ENCODE measurements at regions not wholly inside any gene's neighbourhood (a gene's known extent, or its start where the extent isn't known, plus 50 kb on each side); places are given as distances from the start of the nearest gene placed in this dataset.

DNA sequence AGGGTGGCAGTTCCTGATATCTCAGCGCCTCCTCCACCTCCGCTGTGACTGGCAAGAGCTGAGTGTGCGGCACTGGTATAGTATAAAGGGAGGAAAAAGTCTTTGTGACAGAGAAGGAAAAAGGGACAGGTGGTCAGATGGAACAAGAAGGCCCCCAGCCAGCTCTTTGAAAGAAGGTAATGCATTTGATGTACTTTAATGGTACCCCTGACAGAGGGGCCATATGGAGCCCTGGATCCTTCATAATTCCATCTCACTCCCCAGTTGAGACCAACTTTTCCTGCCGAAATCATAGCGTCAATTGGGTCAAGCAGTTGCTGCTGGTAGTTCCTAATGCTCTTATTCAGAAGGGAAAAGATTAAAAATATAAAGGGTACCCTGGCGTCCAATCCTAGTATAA is 198.2 kb downstream of the ZNF326 start:
- no peak for DNase-seq

DNA sequence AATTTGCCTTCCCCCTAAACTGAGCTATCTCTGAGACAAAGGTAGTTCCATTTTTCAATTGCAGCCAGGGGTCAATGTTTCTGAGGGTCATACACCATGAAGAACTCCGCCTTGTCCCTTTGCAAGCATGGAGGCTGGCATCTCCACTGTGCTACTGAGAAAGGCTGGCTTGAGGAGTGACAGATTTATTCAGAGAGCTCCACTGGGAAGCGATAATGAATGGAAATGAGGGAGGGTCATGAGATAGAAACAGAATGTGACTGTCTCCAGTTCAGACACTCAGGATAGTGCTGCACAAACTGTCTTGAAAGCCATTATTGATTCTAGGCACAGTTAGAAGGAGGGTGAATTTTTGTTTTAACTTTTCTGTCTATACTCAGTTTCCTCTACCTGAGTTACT is 197.5 kb downstream of the ZNF326 start:
- no peak for DNase-seq

DNA sequence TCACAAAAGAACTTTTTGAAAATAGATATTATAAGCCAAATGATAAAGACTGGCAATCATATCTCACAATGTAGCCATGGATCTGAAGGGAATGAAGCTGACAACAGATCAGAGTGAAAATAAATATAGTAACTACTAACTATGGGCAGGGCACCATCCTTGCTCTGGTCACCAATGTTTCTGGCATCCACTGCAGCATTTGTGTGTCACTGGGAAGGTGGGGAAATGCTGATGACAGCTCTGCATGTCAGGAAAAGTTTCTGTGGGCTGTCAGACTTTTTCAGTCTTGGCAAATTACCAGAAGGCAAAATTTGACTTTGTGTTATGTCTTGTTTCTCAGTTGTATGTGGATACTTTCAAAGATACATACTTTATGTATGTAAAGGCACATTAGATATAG is 195.6 kb downstream of the ZNF326 start:
- no peak for DNase-seq

DNA sequence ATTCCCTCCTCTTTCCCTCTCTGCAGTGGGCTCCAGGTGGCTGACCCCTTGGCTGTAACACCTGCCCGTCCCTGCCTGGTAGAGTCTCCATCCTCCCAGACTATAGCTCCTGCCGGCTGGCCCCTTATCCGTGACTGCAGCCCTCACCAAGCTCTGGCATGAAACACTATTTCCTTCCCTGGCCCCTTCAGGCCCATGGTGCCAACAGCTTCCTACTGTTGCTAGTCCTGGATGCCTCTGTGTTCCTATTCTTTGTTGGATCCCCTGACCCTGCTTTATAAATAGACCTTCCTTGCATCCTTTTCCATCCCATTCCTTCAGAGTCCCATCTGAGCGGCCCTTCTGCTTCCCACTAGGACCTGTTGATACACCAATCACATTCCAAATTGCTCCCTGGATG is 195.0 kb downstream of the ZNF326 start:
- no peak for DNase-seq

DNA sequence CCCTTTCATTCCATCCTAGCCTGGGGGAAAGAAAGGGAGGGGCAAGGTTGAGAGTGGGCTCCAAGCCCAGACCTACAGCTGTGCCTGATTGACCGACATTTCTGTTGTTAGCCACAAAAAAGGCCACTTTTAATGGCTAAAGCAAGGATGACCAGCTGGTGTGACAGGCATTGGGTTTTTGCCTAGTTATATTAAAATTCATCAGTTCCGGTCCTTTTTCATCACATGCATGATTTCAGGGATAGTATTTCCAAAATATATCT is 192.3 kb downstream of the ZNF326 start:
- DNase-seq, result peak; percentile 45

DNA sequence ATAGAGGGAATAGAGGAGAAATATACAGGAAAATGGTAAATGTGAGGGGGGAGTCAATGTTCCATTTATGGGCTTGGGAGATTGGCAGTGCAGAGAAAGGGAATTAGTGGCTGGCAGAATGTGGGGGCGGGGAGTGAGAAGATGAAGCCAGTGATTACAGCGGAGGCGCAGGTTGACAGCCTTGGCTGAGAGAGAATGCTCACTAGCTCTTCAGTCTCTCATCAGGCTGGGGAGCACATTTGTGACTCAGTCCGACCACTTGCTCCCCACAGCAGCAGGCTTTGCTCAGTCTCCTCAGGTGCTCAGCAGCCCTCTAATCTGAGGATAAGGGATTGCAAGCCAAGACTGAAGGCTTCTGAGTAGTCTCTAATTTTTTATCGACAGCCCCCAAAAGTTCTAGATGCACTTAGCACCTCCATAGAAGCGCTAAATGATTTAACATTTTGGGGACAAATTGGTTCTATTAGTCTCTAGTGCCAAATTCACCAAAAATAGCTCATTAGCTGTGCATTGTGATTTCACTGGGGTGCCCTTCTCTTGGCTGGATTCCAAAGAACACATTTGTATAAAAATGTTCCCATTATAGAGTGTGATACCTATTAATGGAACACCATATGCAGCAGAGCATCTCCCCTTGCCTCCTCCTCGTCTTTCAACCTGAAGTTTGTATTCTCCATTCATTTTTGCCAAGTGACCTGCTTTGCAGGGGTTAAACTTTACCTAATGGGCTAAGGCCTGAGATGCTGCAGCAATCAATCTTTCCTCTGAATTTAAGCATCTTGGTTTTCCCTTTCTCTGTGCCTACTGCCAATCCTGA is 191.8 kb downstream of the ZNF326 start:
- DNase-seq, result no peak

DNA sequence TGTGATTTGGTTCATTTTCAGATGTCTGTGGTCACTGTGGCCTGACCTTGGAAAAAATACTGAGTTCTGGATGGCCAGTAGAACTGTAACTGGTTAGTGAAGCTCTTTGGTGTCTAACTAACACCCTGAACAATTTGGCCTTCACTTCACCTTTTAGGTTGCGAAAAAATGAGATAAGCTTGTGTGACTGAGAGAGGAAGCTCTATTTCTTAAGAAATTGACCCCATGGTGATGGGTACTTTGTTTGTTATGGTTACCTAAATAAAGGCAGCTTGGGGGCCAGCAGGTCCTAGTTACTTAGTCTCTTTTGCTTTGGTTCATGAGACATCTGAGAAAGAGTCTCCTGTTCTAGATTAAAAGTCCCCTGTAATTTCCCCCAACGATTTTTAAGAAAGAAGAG is 181.6 kb downstream of the ZNF326 start:
- DNase-seq, result no peak

DNA sequence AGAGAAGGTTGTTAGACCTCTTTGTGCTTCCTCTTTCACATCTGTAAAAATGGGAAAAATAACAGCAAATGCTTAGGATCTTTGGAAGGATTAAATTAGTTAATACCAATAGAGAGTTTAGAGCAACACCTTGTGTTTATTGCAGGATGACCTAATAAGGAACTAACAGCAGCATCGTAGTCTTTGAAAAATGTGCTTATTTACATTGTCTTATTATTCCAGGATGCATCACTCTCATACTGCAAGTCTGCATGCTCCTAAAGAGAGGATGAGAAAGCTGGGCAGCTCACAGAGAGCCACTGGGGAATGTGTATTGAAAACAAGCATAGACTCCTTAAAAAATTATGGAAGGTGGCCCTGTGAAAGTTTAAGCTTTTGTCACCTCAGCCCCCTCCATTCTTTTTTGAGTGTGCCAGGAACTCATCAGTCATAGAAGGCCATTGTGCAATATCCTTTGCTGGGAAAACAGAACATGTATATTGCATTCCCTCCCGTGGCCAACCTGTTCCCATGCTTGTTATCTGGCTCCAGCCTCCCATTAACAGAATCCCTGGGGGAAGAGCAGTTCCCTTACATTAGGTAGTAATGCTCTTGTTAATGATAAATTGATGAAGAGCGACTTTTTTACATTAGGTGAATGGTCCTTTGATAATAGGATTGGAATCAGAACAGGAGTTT is 180.7 kb downstream of the ZNF326 start:
- DNase-seq, result no peak

DNA sequence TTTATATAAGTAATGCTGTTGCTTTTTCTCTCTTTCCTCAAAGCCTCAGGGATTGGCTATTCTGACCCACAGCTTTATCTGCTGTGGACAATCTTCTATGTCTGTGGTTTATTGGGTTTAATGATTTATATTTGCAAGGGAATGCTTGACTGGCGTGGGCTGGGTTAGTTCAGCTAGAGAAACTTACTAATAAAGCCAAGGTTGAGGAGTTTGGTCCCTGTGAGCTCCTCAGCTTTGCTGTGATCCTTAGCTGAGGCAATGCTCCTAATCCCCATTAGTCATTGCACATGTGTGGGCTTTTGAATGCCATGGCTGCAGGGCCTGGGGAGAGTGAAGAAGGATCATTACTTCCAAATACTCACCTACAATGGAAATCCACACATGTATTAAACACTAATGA is 179.3 kb downstream of the ZNF326 start:
- DNase-seq, result no peak

DNA sequence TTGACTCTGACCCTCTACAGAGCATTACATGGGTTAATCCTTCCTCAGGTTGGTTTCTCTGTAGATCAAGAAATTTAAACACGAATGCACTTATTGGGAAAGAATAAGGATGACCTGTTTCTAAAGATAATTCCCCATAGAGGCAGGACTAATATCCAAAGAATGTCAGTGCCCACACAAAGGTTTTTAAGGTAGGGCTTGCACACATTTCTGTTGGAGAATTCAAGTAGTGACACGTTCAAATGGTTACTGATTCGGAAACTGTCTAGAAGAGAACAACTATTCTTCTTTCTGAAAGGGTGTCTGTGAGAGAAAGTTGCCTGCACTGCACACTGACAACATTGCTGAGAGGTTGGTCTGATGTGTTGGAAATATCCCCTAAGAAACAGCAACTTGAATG is 167.3 kb downstream of the ZNF326 start:
- DNase-seq, result no peak

DNA sequence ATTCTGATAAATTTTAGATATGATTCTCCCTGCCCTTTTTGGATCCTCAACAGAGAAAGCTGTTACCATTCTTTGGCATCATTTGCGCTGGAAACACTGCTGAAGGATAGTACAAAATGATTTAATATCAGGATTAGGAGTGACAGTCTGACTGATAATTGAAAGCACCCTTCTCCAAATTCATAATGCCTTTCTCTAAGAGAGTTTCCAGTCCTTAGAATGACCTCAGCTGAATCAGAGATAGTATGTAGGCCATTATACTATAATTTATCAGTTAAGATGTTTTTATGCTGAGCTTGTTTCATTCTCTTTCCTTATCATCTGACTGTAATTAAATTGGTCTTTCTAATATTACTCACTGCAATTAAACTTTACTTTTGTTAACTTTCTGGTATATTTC is 166.7 kb downstream of the ZNF326 start:
- no peak for DNase-seq

DNA sequence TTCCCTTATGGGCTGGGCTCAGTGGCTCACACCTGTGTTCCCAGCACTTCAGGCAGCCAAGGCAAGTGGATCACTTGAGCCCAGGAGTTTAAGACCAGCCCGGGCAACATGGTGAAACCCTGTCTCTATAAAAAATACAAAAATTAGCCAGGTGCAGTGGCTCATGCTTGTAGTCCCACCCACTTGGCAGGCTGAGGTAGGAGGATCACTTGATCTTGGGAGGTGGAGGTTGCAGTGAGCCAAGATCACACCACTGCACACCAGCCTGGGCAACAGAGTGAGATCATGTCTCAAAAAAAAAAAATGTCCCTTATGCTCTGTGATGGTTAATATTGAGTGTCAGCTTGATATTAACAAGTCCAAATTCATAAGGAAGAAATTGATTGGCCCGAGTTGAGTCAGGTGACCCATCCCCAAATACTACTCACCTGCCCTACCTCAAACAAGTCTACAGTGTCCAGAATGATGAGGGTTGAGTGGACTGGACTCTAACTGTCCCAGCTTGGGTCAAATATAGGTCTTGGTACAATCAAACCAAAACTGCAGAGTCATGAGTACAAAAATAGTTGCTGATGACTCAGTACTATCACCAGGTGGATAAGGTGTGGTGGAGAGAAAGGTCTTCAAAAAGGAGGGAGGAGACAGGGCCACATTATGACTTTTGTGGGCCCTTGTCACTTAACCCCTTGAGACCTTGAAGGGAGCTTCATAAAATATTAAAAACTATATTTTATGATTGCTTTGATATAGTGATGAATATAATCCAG is 161.0 kb downstream of the ZNF326 start:
- DNase-seq, result no peak

DNA sequence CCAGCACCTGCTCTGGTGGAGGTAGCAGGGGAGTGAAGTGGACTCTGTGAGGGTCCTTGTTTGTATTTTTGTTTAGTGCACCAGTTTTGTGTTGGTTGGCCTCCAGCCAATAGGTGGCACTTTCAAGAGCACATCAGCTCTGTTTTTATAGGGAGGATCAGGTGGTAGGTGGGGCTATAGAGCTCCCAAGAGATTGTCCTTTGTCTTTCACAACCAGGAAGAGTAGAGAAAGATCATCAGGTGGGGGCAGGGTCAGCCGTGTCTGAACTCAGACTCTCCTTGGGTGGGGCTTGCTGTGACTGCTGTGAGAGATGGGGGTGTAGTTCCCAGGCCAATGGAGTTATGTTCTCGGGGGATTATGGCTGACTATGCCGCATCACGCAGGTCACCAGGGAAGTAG is 159.8 kb downstream of the ZNF326 start:
- DNase-seq, result no peak

DNA sequence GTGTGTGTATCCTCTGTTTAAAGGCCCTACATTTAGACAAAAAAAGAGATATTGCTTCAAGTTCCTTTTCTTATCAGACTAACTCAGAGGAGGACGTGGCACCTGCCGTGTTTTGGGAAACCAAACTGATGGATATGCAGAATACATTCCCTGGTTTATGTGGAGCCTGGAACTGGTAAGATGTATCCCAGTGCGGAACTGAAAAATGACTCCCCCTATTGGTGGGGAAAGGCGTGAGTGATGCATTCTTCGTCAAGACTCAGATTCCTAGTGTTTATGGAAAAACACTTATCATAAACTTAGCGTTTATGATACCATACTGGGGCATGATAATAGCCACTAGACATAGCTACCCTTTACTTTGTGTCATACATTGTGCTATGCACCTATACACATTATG is 154.2 kb downstream of the ZNF326 start:
- no peak for DNase-seq

DNA sequence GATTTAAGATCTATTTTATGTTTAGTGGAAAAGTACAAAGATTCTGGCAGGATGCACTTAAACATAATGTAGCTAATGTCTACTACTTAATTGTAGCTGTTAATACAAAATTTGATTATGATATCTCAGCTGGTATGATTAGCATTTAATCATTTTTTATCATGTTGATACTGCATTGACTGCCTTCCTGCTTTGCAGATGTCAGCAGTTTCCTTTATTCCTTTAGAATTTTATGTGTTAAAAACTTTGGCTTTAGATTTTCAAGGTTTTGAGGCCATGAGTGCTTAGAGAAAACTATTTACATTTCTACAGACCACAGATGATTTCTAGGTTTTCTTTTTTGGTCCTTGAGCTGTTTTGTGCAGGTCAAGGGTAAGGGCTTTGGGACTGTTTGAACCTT is 152.2 kb downstream of the ZNF326 start:
- no peak for DNase-seq

DNA sequence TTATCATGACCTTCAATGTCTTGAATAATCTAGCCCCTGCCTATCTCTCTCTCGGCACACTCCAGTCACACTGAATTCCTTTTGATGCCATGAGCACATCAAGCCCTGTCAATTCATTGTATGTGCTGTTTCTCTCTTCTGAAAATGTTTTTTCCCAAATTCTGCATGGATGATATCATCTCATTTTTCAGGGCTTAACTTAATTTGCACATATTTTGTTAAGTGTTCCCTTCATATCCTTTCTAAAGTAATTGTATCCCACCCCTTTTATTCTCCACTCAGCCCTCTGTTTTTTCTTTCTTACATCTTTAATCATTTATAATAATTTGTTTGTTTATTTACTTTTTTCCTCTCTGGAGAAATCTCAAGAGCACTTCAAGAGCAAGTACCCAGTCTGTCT is 149.9 kb downstream of the ZNF326 start:
- no peak for DNase-seq

DNA sequence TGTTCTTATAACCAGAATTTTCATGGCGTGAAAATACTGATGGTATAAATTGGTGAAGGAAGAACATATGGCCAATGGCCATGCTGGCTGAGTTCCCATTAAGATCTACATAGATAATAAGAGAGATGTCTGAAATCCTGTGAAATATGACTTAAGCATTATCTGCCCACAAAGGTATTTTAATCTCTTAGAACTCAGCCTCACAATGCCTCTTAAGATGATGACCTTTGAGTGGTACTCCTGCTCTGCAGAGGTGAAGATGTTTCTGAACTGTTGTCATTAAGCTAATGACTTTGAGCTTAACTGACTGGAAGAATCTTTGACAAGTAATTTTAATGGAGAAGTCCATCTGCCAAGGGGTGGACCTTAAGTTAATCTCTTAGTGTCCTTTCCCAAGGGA is 148.7 kb downstream of the ZNF326 start:
- DNase-seq, result no peak

DNA sequence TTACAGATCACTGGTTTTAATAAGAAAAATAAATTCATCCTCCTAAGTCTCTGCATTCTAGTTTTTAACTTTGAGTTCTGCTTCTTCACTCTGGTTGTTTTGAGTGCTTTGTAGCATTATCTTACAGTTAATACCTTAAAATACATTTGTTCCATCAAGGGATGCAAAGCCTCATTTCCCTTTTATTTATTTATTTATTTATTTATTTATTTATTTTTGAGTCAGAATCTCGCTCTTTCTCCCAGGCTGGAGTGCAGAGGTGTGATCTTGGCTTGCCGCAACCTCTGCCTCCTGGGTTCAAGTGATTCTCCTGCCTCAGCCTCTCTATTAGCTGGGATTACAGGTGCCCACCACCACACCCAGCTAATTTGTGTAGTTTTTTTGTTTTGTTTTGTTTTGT is 147.8 kb downstream of the ZNF326 start:
- DNase-seq, result no peak

DNA sequence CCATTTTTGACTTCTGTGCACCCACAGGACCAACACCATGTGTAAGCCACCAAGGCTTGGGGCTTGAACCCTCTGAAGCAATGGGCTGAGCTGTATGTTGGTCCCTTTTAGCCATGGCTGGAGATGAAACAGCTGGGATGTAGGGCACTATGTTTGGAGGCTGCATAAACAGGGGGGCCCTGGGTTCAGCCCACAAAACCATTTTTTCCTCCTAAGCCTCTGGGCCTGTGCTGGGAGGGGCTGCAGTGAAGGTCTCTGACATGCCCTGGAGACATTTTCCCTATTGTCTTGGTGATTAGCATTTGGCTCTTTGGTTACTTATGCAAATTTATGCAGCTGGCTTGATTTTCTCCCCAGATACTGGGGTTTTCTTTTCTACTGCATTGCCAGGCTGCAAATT is 144.9 kb downstream of the ZNF326 start:
- no peak for DNase-seq

DNA sequence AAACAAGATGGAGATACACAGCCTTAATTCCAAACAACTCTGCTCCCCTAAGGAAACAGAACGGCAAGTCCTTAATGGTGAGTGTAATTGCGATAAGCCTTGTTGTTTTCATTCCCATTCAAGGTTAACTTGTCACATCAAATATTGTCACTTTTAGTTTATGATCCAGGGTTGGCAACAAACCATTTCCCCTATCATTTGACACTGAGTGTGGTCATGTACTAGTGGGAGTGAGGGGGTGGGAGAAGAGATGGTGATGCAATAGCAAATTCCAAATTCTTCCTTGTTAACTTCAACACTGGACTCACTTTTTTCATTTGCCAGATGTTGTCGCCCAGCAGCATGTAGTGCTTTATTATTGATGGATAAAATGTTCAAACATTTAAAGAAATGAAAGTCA is 140.4 kb downstream of the ZNF326 start:
- DNase-seq, result peak; percentile 24

DNA sequence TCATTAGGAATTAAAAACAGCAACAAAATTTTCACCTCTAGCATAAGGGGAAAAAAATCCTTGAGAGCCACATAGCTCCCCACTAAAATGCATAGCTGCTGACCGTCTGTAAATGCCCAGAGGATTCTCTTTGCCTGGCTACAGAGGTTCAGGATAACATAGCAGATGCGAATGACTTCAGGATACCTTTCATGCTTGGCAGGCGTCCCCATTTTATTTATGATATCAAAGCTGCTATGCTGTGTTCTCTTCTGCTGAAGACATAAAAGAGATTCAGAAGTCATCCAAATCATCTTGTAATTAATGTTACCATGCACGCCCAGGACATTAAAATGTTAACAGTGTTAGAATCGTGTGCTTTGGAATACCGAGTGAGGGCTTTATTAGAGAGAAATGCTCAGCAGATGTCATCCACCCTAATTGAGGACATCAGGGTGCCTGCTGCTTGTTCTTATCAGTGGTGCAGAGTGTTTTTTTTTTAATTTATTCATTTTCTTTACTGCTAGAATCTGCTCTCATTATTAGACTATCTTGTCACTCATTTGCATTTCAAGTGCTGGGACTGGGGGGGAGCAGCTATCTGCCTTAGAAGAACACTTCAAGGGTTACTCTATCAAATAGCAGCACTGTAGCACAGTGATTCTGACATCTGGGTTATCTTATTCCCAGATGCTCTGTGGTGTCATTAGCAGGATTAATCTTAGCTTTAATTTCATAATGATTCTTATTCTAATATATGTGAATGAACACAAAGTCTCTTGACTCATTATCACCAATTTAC is 139.5 kb downstream of the ZNF326 start:
- DNase-seq, result peak; percentile 52

DNA sequence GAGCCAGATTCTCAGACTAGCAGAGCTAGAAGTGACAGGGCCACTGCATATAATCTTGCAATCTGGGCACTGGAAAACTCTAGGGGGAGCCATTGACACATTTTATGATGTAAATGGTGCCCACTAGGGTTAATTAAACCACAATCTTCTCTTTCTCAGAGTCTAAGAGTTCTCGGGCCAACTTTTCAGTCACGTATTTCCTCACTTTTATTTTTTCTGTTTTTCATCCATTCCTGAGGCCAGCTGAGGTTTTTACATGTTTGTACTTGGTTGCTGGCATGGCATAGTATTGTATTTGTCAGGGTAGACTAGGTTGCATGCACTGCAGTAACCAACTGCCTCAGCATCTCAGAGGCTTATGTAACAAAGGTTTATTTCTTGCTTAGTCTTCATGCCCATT is 138.2 kb downstream of the ZNF326 start:
- peak; percentile 73 for DNase-seq

DNA sequence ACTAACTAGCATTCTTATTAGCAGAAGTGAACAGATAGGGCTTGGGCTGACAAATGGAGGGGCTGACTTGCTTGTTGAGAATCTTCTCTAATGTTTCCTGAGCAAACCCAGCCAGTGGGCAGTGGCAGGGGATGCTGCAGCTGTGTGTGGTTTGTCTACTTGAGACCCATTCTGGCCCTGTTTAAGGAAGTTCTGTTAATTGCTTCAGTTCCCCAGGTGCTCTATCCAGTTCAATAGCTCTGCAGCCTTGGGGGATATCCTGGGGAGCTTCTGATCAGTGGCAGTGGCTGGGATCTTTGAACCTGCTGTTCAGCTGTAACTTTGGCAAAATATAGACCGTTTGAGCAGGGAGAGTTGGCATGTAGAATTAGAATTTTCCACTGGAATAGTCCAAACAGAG is 137.4 kb downstream of the ZNF326 start:
- peak; percentile 66 for DNase-seq
